ENCODE measurements at regions not wholly inside any gene's neighbourhood (a gene's known extent, or its start where the extent isn't known, plus 50 kb on each side); places are given as distances from the start of the nearest gene placed in this dataset.

DNA sequence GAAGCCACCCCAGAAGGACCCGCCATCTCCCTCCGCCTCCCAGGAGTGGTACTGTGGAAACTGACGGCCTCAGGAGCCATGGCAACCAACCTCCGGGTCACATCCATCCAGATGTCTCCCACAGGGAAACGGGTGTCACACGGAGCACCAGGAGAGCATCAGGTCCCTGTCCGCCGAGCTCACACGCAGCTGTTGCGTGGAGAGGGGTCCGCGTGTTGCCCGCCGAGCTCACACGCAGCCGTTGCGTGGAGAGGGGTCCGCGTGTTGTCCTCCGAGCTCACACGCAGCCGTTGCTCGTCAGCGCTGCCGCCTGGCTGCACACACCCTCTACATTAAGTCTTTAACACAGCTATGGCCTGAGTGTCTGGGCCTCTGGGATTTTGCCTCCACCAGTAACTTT lies 311.1 kb upstream of the SHH start:
- peaks cover 8 to 85% of the 10 kb centered on the region in 2 experiments for H3K27me3 ChIP-seq (ENCODE audit: control insufficient read depth in 1 of 2, insufficient read depth in 2 of 2, low read length in 2 of 2)
- H3K36me3 ChIP-seq (replicated peaks in 1 of 2; ENCODE audit: control insufficient read depth in 1 of 2, insufficient read depth in 2 of 2, low read length in 2 of 2): no peaks in the 10 kb centered on the region
- no peak for DNase-seq (ENCODE audit: low spot score)
- no peak overlapping the region for H2AFZ ChIP-seq (ENCODE audit: low read length)
- intact Hi-C loops (cut with micrococcal nuclease; ENCODE audit: unreplicated experiment): no loop called here
- POLR2A ChIA-PET: no interaction called here
- no peaks in the 10 kb centered on the region for H4K20me1 ChIP-seq (ENCODE audit: insufficient read depth, low read length)
- no peak for FAIRE-seq
- no peak overlapping the region for H3K4me2 ChIP-seq (ENCODE audit: low read depth, low read length)
- no peak overlapping the region for H3K4me3 ChIP-seq (replicated peaks in 1 of 3; ENCODE audit: insufficient read depth in 1 of 3, low read depth in 2 of 3, low read length in 3 of 3)
- no peaks in the 10 kb centered on the region for H3K4me1 ChIP-seq (ENCODE audit: insufficient read depth, low read length)
- no peak overlapping the region for H3K9ac ChIP-seq (ENCODE audit: insufficient read depth, low read depth, low read length)
- 74% methylated on average over 18 of the region's 25 CpGs for WGBS (ENCODE audit: low lambda C conversion rate)
- H3K79me2 ChIP-seq (ENCODE audit: insufficient read depth, low read length): no peaks in the 10 kb centered on the region
- CTCF ChIA-PET (ENCODE audit: low intra/inter-chr PET ratio, low total read pairs): no interaction called here
- TF ChIP-seq JUND (CRISPR knock-in tag; IDR thresholded peaks at IDR 0.05): no peak
- no peak for TF ChIP-seq FOXA3 (CRISPR knock-in tag; IDR thresholded peaks at IDR 0.05)
- TF ChIP-seq, protein P1, sequence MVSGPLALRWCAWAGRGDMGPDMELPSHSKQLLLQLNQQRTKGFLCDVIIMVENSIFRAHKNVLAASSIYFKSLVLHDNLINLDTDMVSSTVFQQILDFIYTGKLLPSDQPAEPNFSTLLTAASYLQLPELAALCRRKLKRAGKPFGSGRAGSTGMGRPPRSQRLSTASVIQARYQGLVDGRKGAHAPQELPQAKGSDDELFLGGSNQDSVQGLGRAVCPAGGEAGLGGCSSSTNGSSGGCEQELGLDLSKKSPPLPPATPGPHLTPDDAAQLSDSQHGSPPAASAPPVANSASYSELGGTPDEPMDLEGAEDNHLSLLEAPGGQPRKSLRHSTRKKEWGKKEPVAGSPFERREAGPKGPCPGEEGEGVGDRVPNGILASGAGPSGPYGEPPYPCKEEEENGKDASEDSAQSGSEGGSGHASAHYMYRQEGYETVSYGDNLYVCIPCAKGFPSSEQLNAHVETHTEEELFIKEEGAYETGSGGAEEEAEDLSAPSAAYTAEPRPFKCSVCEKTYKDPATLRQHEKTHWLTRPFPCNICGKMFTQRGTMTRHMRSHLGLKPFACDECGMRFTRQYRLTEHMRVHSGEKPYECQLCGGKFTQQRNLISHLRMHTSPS (CRISPR knock-in tag; IDR thresholded peaks at IDR 0.05; ENCODE audit: low read depth): no peak
- no peak for TF ChIP-seq ZNF543 (CRISPR knock-in tag; IDR thresholded peaks at IDR 0.05)
- TF ChIP-seq ZNF563 (CRISPR knock-in tag; IDR thresholded peaks at IDR 0.05): no peak
- TF ChIP-seq TBP (CRISPR knock-in tag; IDR thresholded peaks at IDR 0.05): no peak
- H3K9me3 ChIP-seq (ENCODE audit: low read length): no peaks in the 10 kb centered on the region
- H3K27ac ChIP-seq (ENCODE audit: extremely low read length, insufficient read depth, low read length): no peak overlapping the region
- no peak for ATAC-seq
- BruUV-seq (replicated peaks): no TSS peak
- in situ Hi-C loops (cut with HindIII; ENCODE audit: extremely low pct_ligation_motif_present, low pct_unique_long_range_greater_than_20kb): no loop called here

DNA sequence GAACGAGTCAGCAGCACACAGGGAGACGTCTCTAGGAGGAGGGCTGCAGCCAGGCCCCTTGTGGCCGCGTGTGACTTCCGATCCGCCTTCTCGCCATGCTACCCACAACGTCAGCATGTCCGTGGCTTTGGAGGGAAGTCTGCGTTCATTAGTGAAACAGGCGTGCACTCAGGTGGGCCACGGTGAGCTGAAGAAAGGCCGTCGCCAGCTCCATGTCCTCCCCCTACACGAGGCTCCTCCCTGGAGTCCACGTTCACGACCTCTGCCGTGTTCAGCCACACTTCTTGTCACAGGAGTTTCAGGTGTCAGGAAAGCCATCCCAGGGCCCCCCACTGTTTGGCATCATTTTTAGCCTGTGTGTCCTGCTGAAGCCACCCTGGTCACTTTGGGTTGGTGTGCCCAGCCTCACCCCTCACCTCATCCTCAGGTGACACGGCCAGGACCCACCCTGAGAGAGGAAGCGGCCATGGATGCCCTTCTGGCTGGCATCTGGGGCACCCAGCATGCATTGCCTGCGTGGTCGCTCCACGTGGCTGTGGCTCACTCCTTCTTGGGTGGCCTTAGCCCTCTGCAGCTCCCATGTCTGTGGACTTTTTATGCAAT lies 310.6 kb upstream of the SHH start:
- Histone ChIP-seq H3K9ac (ENCODE audit: insufficient read depth, low read depth, low read length) (no peak overlapping the region), H3K27me3 (ENCODE audit: control insufficient read depth in 1 of 2, insufficient read depth in 2 of 2, low read length in 2 of 2) (peaks cover 8 to 85% of the 10 kb centered on the region in 2 experiments), H3K4me3 (replicated peaks in 1 of 3; ENCODE audit: insufficient read depth in 1 of 3, low read depth in 2 of 3, low read length in 3 of 3) (no peak overlapping the region), H2AFZ (ENCODE audit: low read length) (no peak overlapping the region), H3K9me3 (ENCODE audit: low read length) (no peaks in the 10 kb centered on the region), H3K4me2 (ENCODE audit: low read depth, low read length) (no peak overlapping the region), H3K79me2 (ENCODE audit: insufficient read depth, low read length) (no peaks in the 10 kb centered on the region), H4K20me1 (ENCODE audit: insufficient read depth, low read length) (no peaks in the 10 kb centered on the region), H3K27ac (ENCODE audit: extremely low read length, insufficient read depth, low read length) (no peak overlapping the region), H3K36me3 (replicated peaks in 1 of 2; ENCODE audit: control insufficient read depth in 1 of 2, insufficient read depth in 2 of 2, low read length in 2 of 2) (no peaks in the 10 kb centered on the region), H3K4me1 (ENCODE audit: insufficient read depth, low read length) (no peaks in the 10 kb centered on the region)
- CTCF ChIA-PET (ENCODE audit: low intra/inter-chr PET ratio, low total read pairs): no interaction called here
- FAIRE-seq: no peak
- no peak for DNase-seq (ENCODE audit: low spot score)
- POLR2A ChIA-PET: no interaction called here
- intact Hi-C loops (cut with micrococcal nuclease; ENCODE audit: unreplicated experiment): no loop called here
- 0% methylated on average over 1 of the region's 23 CpGs for WGBS (ENCODE audit: low lambda C conversion rate)
- ATAC-seq: no peak
- in situ Hi-C loops (cut with HindIII; ENCODE audit: extremely low pct_ligation_motif_present, low pct_unique_long_range_greater_than_20kb): no loop called here
- no TSS peak for BruUV-seq (replicated peaks)
- no peak for TF ChIP-seq MTA1 (CRISPR knock-in tag; IDR thresholded peaks at IDR 0.05; ENCODE audit: borderline replicate concordance)
- TF ChIP-seq, protein P2, sequence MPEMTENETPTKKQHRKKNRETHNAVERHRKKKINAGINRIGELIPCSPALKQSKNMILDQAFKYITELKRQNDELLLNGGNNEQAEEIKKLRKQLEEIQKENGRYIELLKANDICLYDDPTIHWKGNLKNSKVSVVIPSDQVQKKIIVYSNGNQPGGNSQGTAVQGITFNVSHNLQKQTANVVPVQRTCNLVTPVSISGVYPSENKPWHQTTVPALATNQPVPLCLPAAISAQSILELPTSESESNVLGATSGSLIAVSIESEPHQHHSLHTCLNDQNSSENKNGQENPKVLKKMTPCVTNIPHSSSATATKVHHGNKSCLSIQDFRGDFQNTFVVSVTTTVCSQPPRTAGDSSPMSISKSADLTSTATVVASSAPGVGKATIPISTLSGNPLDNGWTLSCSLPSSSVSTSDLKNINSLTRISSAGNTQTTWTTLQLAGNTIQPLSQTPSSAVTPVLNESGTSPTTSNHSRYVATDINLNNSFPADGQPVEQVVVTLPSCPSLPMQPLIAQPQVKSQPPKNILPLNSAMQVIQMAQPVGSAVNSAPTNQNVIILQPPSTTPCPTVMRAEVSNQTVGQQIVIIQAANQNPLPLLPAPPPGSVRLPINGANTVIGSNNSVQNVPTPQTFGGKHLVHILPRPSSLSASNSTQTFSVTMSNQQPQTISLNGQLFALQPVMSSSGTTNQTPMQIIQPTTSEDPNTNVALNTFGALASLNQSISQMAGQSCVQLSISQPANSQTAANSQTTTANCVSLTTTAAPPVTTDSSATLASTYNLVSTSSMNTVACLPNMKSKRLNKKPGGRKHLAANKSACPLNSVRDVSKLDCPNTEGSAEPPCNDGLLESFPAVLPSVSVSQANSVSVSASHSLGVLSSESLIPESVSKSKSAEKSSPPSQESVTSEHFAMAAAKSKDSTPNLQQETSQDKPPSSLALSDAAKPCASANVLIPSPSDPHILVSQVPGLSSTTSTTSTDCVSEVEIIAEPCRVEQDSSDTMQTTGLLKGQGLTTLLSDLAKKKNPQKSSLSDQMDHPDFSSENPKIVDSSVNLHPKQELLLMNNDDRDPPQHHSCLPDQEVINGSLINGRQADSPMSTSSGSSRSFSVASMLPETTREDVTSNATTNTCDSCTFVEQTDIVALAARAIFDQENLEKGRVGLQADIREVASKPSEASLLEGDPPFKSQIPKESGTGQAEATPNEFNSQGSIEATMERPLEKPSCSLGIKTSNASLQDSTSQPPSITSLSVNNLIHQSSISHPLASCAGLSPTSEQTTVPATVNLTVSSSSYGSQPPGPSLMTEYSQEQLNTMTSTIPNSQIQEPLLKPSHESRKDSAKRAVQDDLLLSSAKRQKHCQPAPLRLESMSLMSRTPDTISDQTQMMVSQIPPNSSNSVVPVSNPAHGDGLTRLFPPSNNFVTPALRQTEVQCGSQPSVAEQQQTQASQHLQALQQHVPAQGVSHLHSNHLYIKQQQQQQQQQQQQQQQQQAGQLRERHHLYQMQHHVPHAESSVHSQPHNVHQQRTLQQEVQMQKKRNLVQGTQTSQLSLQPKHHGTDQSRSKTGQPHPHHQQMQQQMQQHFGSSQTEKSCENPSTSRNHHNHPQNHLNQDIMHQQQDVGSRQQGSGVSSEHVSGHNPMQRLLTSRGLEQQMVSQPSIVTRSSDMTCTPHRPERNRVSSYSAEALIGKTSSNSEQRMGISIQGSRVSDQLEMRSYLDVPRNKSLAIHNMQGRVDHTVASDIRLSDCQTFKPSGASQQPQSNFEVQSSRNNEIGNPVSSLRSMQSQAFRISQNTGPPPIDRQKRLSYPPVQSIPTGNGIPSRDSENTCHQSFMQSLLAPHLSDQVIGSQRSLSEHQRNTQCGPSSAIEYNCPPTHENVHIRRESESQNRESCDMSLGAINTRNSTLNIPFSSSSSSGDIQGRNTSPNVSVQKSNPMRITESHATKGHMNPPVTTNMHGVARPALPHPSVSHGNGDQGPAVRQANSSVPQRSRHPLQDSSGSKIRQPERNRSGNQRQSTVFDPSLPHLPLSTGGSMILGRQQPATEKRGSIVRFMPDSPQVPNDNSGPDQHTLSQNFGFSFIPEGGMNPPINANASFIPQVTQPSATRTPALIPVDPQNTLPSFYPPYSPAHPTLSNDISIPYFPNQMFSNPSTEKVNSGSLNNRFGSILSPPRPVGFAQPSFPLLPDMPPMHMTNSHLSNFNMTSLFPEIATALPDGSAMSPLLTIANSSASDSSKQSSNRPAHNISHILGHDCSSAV (CRISPR knock-in tag; IDR thresholded peaks at IDR 0.05; ENCODE audit: borderline replicate concordance): no peak
- no peak for TF ChIP-seq ZNF674 (CRISPR knock-in tag; IDR thresholded peaks at IDR 0.05; ENCODE audit: low read depth)
- TF ChIP-seq TCF7 (IDR thresholded peaks at IDR 0.05; ENCODE audit: low read depth): no peak

Data from HepG2 (cell line).